Stomach (tissue), 4 donors: ENCODE measurements at regions not wholly inside any gene's neighbourhood (a gene's known extent, or its start where the extent isn't known, plus 50 kb on each side); places are given as distances from the start of the nearest gene placed in this dataset.

Experiments
- POLR2AphosphoS5 ChIP-seq, 3 donors: sonication (generic); formaldehyde crosslinking; IDR thresholded peaks; one replicate each; pipeline ENCODE4 v1.6.1; 2016; ENCODE audit warnings: antibody characterized with exemption in 3 of 3
- TF ChIP-seq, protein P1 (sequence below), 7 experiments: fragments of 450-650 bp in 4 of 7; fragments of 200-600 bp in 3 of 7; sonication (generic) in 3 of 7; IDR thresholded peaks; one replicate each; pipeline ENCODE4 v1.5.1; 2016 to 2019; ENCODE audit warnings: antibody characterized with exemption in 7 of 7, control low read depth in 2 of 7, mild to moderate bottlenecking in 1 of 7

GRCh38 chr7:71016401-71016800, 115.5 kb upstream of the GALNT17 start:
- TF ChIP-seq, protein P1, sequence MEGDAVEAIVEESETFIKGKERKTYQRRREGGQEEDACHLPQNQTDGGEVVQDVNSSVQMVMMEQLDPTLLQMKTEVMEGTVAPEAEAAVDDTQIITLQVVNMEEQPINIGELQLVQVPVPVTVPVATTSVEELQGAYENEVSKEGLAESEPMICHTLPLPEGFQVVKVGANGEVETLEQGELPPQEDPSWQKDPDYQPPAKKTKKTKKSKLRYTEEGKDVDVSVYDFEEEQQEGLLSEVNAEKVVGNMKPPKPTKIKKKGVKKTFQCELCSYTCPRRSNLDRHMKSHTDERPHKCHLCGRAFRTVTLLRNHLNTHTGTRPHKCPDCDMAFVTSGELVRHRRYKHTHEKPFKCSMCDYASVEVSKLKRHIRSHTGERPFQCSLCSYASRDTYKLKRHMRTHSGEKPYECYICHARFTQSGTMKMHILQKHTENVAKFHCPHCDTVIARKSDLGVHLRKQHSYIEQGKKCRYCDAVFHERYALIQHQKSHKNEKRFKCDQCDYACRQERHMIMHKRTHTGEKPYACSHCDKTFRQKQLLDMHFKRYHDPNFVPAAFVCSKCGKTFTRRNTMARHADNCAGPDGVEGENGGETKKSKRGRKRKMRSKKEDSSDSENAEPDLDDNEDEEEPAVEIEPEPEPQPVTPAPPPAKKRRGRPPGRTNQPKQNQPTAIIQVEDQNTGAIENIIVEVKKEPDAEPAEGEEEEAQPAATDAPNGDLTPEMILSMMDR (IDR thresholded peaks at IDR 0.05): no peak
- no peak for TF ChIP-seq POLR2AphosphoS5 (IDR thresholded peaks at IDR 0.05)
